GM19463 (cell line): ENCODE measurements at regions not wholly inside any gene's neighbourhood (a gene's known extent, or its start where the extent isn't known, plus 50 kb on each side); places are given as distances from the start of the nearest gene placed in this dataset.

Experiments used
- ATAC-seq: cut with Tn5 transposase; IDR thresholded peaks from one replicate; pipeline ENCODE4 v1.9.1; 2021; ENCODE audit warnings: mild to moderate bottlenecking, moderate library complexity; ENCODE audit not compliant: unreplicated experiment

DNA sequence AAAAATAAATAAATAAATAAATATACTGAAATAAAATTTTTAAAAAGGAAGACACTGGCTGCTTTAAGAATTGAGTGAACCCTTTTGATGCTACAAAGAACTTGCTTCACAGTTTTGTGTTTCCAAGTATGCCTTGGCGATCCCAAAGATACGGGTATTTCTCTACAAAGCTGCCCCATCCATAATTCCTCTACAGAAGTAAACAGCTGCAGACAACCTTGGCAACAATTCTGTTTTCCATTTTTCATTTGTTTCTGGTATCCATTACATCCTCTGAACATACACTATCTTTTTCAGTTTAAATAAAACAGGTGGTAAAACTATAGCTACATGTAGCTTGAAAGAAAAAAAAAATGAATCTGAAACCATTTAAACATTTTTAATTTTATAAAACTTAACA, 552.8 kb upstream of the KLHL29 start:
- no peak for ATAC-seq

DNA sequence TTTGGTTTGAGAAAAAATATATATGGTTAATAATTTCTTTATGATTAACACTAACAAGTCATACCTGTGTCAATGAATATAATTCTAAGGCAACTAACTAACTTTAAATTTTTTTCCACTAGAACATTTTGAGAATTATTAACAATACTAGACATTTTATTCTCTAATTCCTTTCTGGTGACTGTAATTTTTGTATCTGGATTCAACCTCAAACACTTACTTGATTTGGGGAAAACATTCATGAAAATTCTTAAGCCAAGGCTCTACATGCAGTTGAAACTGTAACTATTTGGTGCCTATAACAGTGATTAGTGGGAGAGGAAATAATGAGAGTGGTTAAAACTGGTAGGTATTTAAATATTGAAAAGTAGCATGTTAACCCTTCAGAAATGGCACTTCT, 546.5 kb upstream of the KLHL29 start:
- no peak for ATAC-seq

DNA sequence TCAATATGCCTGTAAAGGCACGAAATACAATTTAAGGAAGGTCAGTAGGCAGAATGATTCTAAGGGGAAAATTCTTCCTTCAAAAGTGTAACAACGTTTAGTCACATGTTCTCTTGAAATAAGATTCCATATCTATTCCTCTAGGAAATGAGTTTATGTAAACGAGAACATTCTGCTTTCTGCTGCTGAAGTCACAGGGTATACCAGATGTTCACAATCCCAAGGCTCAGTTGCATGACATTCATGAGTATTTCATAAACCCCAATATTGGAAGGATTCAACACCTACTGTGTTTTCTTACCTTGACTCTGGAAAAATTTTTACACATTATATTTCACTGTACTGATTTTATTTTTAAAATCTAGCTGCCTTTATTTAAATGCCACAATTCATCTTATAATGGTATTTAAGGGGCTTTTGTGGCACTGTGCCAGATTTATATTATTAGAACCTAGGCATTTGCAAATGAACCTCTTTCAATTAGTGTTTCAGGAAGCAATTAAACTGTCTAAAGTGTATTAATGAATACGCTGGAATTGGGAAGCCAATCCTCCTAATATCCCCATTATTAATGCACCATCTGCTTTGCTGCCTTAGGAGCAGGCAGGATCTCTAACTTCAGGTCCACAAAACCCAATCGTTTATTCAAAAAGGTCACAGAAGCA, 542.6 kb upstream of the KLHL29 start:
- no peak for ATAC-seq

DNA sequence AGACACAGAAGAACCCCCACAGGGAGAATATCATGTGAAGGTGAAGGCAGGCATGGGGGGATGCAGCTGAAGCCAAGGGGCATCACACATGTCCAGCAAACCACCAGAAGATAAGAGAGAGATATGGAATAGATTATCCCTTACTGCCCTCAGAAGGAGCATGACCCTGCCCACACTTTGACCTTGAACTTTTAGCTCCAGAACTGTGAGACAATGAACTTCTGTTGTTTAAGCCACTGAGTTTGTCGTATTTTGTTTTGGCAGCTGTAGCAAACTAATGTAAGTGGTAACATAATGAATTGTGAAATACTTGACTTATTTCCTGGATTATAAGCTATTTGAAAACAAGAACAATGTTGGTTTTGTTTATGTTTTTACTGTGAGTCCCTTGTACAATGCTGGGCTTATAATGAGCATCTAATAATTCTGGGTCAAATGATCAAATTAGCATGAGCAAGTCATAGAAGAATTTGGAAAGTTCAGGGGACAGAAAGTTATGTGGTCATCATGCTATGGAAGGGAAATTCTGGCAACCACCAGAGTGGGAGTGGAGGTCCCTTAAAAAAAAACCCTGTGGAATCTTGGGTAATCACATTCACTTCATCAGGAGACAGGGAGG, 541.0 kb upstream of the KLHL29 start:
- no peak for ATAC-seq

DNA sequence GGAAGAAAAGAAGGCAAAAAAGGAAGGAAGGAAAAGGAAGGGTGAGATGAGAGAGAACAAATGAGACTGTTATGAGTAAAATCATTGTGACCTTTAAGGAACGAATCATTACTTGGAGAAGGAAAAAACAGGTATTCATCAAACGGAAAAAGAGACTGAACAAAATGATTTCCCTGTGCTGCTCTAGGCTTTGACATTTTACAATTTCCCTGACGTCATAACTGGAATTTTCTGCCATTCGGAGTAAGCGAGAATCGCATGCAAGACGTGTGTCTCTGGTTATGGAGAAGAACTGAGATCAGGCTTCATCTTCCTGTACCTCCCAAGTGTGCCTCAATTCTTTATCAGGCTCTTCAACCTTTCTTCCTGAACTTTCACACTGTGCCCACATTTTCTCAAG, 534.7 kb upstream of the KLHL29 start:
- ATAC-seq, result no peak

DNA sequence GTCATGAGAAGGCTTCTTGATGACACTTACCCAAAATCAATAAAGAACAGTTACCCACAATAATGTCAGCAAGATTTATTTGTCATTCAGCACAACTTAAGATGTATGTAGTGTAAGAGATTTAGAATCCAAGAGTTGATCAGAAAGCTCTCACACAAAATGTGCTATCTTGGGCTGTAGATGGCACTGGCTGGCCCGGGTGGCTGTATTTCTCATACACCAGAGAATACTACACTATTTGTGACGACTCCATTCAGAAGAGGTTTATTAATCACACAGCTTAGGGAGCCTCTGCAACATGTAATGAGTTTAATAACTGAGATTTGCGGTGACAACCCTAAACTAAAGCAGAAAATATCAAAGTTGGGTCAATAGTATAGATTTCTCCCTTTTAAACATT, 530.4 kb upstream of the KLHL29 start:
- no peak for ATAC-seq

DNA sequence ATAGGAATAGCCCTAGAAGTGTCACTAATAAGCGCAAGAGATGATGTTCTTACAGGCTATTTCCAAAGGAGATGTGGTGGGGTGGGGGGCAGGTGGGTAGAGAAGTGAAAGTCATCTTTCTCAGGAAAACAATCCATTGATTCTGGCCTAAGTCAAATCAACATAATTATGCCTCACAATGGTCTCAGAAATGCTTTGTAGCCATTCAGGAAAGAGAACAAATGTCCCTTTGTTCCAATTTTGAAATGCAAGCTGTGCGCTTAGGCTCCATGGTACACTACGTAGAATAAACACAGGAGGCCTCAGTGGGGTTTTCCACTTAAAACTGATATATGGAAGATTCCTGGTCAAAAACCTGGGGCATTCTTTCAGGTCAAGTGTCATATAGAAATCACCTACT, 529.9 kb upstream of the KLHL29 start:
- no peak for ATAC-seq

DNA sequence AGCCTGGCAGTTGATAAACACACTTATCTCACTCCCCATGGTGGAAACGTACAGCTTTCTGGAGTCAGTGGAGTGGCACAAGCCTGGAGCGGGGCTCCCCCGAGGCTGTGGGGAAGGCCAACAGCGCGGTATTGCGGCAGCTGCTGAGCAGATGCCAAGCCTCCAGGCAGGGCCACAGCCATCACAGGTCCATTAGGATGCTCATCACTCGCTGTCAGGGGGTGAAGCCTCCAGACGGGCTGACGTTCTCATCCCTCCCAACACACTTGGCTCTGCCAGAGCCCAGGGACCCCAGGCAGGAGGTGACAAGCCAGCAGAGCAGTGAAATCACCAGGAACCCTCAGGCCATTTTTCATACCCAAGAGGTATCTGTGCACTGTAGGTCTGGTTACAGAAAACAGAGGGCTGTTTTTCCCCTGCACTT, 529.2 kb upstream of the KLHL29 start:
- no peak for ATAC-seq

DNA sequence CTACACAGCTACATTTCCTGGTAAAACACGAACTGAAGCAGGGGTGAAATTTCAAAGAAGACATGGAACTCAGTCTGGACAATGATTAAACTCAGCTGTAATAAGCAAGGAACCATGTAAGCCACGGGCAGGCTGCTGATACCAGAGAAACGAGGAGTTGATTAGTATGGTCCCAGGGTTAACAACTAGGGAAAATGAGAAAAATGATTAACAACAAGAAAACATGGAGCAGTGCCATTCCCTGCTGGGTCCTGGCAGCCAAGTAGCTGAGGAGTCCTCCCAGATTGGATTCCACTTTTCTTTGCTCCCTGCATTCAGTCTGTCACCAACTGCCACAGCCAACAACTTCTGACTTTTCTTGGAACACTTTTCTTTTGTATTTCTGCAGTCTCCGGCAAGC, 517.0 kb upstream of the KLHL29 start:
- ATAC-seq, result no peak

DNA sequence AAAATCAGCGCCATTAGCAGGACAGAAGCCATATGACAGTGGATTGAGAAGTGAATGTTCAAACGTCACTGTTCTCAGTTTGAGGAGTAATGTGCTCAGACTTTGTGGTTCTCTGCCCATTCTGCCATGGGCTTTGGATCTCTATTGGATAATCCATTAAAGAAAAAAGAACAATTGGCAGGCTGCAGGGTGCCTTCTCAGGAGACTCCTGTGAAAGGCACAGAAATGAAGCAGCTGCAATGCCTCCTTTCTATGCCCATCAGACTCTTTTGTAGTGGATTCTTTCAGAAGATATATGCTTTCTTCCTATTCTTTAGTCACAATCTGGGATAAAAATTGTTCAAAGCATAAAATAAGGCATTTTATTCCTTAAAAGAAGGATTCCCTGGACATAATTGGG, 506.9 kb upstream of the KLHL29 start:
- no peak for ATAC-seq

DNA sequence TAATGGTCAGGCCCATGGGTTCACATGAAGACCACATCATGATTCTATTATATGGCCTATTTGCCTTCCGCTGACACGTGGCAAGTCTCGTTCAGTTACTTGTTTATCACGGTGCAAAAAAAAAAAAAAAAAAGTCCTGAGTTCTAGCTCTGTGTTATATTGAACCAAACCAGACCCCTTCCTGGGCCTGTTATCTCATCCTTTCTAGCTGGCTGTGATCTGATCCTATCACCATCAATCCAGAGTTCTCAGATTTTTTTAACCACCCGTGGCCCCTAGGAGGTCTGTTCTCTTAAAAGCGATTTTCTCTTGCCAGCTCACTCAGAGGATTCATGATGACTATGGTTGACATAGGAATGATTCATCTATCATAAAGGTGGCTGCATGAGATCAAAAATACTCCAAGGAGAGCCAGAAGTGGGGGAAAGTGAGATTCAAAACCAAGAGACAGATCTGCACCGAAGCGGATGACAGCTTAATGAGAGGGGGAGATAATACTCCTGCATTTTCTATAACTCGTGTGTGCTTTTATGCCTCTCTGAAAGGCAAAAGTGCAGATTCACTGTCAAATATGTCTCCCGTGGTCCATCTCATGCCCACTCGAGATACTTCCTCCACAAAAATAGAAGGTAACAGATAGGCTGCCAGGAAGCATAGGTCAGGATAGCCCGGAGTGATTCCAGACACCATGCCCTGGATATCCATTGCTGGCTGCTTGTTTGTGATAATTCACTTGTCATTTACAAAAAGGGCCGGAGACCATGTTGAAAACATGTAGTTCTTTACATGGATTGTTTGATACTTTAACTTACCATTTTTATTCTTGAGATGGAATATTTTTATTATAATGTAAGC, 505.7 kb upstream of the KLHL29 start:
- no peak for ATAC-seq

DNA sequence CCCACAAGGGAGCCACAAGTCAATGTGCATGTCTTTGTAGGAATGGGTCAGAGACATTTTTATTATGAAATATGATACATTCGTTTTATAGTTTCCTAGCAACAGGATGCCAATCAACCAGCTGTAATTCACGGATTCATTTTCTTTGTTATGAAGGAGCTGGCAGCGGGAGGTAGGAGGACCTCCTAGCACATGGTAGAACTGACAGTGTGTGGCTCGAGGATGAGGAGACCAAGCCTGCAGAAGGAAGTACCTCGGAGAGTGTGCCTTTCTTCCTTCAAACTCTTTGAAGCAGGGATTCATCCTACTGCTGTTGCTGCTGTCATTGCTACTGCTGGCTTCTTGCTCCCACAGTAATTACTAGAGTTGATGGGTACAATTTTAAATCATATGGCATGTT, 504.8 kb upstream of the KLHL29 start:
- no peak for ATAC-seq

DNA sequence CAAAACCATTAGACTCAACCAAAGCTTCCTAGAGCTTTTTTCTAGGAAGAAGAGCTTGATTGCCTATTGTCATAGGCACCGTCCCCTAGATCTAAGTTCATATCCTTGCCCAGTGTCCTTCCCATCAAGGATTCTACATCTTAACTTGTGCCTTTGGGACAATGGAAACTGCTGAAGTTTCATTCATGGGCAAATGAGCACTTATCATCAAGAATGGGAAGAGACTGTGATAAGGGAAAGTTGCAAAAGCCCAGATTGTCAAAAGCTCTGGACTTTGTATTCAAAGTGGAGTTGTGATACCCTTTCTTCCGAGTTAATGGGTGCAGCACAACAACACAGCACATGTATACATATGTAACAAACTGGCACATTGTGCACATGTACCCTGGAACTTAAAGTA, 503.0 kb upstream of the KLHL29 start:
- ATAC-seq, result no peak

DNA sequence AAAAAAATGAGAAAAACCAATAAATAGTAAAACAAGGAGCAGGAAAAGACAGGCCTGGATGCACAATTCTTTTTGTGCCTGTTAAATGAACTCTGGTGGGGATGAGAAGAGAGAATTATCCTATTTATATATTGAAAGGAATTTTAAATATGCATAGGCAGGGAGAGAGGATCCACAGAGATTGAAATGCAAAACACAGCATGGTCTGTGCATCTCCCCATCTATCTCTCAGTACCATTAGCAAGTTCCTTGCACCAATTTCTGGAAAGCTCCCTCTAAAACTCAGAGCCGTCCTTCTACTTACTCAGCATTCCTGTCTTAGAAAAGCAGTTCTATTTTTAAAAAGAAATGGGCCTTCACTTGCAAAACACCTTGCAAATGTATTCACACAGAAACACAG, 502.3 kb upstream of the KLHL29 start:
- ATAC-seq, result no peak

DNA sequence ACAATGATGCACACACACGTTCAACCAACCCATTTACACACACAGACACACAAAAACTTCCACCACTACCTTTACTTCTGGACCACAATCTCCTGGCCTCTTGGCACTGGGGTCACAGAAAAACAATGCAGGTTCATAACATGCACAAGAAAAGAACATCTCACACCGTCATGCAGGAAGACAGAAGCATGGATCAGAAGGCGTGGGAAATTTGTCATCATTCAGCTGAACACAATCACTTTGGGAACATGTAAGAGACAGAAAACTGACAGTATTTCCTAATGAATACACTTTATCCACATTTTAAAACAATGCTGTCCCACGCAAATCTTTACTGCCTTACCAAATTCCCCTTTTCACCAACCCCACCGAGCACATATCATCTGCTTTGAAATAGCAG, 501.9 kb upstream of the KLHL29 start:
- no peak for ATAC-seq

DNA sequence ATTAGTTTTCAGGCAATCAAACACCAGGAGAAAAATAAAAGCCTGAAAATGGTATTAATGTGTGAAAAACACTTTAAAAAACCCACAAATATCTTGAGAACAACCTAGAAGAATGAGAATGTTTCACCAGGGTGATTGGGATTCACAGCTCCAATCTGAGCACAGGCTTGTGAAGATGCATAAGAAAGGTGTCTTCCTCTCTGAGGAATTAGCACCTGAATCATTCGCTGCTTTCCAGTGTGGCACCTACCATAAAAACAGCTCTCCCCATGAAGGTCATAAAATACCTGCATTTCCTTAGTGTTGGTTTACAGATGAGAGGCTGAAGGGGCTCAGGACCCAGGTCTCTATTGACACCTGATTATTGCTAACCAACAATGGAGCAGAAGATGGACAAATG, 499.7 kb upstream of the KLHL29 start:
- no peak for ATAC-seq

DNA sequence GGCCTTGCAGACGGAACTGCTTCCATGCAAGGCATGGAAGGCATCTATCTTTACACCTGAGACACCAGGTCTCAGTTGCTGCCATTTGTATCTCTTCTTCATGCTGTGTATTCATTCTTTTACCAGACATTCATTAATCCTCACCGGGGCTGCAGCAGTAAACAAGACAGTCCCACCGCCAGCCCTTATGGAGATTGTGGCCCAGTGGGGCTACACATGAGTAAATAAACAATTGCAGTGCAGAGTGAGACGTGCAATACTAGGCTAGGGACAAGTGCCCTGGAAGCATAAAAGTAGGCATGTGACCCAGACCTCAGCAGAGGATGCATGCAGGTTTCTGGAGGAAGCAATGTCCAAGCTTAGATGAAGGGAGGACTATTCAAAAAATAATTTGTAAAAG, 497.6 kb upstream of the KLHL29 start:
- ATAC-seq, result no peak

DNA sequence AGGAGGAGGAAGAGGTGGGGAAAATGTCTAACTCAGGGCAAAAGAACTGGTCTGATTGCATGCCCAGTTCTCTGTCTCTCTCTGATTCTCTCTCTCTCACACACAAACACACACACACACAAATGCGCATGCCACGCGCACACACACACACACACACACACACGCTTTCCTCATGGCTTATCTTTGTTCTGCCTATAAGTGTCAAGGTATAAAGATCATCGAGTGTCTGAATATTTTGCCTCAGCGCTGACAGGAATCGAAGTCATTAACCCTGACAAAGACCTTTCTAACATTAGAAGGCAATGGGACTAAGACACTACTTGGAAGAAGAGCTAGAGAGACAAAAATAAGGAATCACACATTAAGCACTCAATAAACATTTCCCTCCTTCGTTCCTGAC, 497.1 kb upstream of the KLHL29 start:
- ATAC-seq, result no peak

DNA sequence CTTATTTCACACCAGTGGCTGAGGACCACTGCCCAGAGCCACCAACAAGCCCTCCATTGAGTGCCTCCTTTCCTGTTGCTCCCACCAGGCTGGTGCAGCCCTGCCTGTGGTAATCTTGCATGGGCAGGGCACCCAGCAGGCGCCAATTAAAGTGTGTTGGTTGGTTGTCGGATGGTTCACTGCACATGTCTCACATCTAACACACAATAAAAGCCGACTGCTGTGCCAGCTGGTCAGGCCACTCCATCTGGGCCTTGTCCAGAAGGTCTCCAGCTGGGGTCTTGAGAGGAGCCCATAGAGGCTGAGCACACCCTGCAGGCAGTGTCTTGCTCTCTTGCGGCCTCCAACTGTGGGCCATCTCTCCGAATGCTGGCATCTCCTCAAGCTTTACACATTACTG, 494.8 kb upstream of the KLHL29 start:
- no peak for ATAC-seq

DNA sequence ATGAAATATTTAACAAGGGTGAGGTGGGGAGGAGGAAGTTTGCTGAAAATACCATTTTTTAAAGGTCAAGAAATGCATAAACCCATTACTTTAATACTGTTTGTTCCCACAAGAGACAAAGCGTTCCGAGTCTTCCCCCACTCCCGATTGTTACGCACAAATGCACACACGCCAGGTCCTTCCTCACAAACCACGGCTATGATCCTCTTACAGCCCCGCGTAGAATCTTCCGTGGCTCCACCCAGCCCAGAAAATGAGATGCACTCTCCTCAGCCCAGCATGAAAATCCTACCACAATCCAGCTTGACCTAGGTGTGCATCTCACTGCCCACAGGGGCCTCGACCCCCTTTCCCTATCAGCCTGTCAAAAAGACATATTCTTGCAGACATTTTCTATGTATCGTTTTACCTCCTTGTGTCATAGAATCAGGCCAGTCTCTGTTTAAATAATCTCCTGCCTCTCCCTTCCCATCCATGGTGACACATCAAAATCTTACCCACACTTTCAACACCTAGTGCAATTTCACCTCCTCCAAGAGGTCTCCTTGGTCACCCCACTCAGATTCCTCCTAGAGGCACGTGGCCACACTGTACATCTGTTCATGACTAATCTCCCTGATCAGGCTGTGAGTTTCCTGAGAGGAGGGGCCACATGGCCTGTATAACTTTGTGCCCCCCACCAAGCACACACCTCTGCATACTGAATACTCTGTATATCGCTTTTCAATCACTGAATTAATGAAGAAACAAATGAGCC, 491.0 kb upstream of the KLHL29 start:
- no peak for ATAC-seq

DNA sequence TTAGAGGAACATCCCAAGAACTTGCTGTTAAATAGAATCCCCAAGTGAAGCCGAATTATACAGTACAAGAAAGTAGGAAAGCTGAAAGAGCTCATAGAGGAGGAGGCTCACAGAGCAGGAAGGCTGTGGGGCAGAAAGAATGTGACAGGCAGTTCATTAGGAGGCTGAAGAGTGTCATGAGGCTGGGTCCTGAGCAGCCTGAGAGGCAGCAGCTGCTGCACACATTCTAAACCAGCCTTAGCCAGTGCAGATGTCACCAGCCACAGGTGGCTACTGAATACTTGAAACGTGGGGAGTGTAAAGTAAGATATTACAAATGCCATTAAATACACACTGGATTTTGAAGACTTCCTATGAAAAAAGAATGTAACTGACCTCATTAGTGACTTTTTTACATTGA, 490.2 kb upstream of the KLHL29 start:
- no peak for ATAC-seq
